NOMO-1 (cell line): ENCODE measurements at regions not wholly inside any gene's neighbourhood (a gene's known extent, or its start where the extent isn't known, plus 50 kb on each side); places are given as distances from the start of the nearest gene placed in this dataset.

Experiments
- DNase-seq, 2 experiments: peaks; one replicate each; lab custom pipeline; 2025; ENCODE audit not compliant: unreplicated experiment in 2 of 2; lab: John Stamatoyannopoulos, UW

- no peak for DNase-seq
Measured at GRCh38 chr6:105628156-105628860, 225.4 kb upstream of the PREP start.

GRCh38 chr6:105626295-105627158, 223.6 kb upstream of the PREP start:
- DNase-seq, result no peak

- DNase-seq, result no peak
Measured at GRCh38 chr6:105624021-105624420, 221.1 kb upstream of the PREP start.

- DNase-seq, result no peak
Measured at GRCh38 chr6:105622226-105622625, 219.3 kb upstream of the PREP start.

- no peak for DNase-seq
Measured at GRCh38 chr6:105621564-105622175, 218.8 kb upstream of the PREP start.

GRCh38 chr6:105620878-105621277, 218.0 kb upstream of the PREP start:
- DNase-seq, result no peak

- DNase-seq, result peak in 1 of 2 experiments; percentile 39
Measured at GRCh38 chr6:105619971-105620741, 217.3 kb upstream of the PREP start.

GRCh38 chr6:105618247-105618646, 215.4 kb upstream of the PREP start:
- no peak for DNase-seq

GRCh38 chr6:105616521-105616920, 213.6 kb upstream of the PREP start:
- DNase-seq, result no peak

GRCh38 chr6:105611606-105612005, 208.7 kb upstream of the PREP start:
- no peak for DNase-seq

GRCh38 chr6:105609375-105609991, 206.6 kb upstream of the PREP start:
- DNase-seq, result no peak

GRCh38 chr6:105608711-105609374, 206.0 kb upstream of the PREP start:
- no peak for DNase-seq

- no peak for DNase-seq
Measured at GRCh38 chr6:105607636-105608621, 205.0 kb upstream of the PREP start.

- DNase-seq, result no peak
Measured at GRCh38 chr6:105606831-105607463, 204.1 kb upstream of the PREP start.

GRCh38 chr6:105604587-105604884, 201.7 kb upstream of the PREP start:
- DNase-seq, result no peak

GRCh38 chr6:105603788-105604586, 201.1 kb upstream of the PREP start:
- no peak for DNase-seq

GRCh38 chr6:105601541-105602236, 198.8 kb upstream of the PREP start:
- DNase-seq, result peak; percentile 87 to 91
